NCI-H526 treated with DMSO at 0.1 percent for 48 hours (cell line): ENCODE measurements at regions not wholly inside any gene's neighbourhood (a gene's known extent, or its start where the extent isn't known, plus 50 kb on each side); places are given as distances from the start of the nearest gene placed in this dataset.

ENCODE experiments used
- DNase-seq: peaks from one replicate; lab custom pipeline; 2025; lab: John Stamatoyannopoulos, UW

- DNase-seq, result no peak
These were observed 142.3 kb upstream of the UNC5B start for GRCh38 chr10:71069909-71070666.

GRCh38 chr10:71070741-71071140 is 141.6 kb upstream of the UNC5B start:
- DNase-seq, result no peak

- DNase-seq, result no peak
These were observed 140.1 kb upstream of the UNC5B start for GRCh38 chr10:71072131-71072822.

DNA sequence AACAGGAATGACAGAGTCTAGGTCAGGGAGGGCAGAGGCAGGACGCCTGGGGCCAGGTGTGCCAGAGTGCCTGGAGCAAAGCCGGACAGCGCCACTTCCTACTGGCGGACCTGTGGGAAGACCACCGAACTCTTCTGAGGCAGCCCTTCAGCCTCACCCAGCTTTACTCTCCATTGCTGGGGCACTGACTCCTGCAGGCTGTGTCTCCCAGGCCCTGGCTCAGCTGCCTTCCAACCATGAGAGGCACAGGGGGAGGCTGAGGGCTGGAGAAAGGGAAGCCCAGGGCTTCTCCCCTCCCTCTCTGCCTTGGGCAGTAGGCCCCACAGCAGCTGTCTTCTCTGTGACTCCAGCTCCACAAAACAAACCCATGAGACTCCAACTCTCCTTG is 139.6 kb upstream of the UNC5B start:
- no peak for DNase-seq

DNA sequence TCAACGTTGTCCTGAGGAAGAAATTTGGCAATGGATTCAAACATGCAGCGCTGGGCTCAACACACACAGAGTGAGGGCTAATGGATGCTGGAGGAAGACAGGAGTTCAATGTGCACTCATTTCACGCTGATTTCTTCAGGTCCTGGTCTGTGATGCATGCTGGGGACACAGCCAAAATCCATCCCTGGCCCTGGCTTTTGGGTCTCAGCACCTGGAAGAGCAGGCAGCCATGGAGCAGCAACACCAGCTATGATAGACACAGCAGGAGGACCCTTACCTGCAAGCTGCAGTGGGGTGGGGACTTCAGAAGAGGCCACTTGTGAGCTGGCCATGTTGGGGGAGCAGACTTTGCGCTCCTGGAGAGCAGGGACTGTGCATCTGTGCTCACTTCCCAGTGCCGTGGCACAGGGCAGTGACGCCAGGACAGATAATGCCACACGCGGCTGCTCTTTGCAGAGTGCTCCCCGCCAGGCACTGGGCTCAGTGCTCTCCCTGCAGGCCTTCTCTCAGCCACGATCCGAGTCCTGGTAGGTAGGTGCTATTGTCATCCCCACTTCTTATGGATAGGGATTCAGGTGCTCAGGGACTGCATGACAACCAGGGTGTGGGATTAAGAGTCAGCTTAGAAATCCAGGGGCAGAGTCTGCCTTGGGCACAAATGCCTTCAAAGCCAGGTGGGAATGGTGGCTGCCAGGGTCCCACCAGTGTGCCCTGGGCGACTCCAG is 138.8 kb upstream of the UNC5B start:
- no peak for DNase-seq

- DNase-seq, result no peak
These were observed 138.1 kb upstream of the UNC5B start for GRCh38 chr10:71074176-71074755.

GRCh38 chr10:71075086-71075758 is 137.1 kb upstream of the UNC5B start:
- DNase-seq, result no peak

DNA sequence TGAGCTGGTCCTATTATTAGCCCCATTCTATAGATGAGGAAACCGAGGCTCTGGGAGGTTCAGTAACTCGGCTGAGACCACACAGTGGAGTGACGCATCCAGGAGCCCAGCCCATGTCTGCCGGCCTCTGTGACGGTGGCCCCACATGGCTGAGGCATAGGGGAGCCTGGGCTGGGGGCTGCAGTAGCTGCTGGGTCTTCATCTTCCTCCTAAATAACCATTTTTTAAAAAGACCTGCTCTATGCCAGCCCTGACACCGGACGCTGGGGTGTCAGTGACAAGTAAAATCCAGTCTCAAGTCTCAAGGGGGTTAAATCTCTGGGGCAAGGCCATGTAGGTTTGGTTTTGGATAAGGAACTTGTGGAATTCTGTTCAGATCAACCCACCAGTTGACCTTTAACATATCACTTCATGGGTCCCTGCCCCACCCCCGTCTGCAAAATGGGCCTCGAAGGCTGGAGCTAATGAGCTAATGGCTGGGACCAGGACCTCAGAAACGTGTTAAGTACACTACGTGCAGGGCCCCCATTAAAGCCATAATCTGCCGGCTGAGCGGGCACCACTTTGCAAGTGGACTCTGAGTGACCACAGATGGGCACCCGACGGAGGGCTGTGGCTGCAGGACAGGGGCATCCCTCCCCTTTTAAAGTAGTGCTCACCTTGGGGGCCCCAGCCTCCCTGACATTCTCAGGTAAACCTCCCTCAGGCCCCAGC is 136.5 kb upstream of the UNC5B start:
- DNase-seq, result no peak

- no peak for DNase-seq
These were observed 135.8 kb upstream of the UNC5B start for GRCh38 chr10:71076473-71077142.

- no peak for DNase-seq
These were observed 135.2 kb upstream of the UNC5B start for GRCh38 chr10:71077143-71077581.

GRCh38 chr10:71077796-71078453 is 134.4 kb upstream of the UNC5B start:
- no peak for DNase-seq

- DNase-seq, result no peak
These were observed 133.8 kb upstream of the UNC5B start for GRCh38 chr10:71078454-71079145.

GRCh38 chr10:71079761-71080380 is 132.5 kb upstream of the UNC5B start:
- no peak for DNase-seq

- DNase-seq, result no peak
These were observed 131.8 kb upstream of the UNC5B start for GRCh38 chr10:71080381-71081228.

GRCh38 chr10:71081229-71081560 is 131.2 kb upstream of the UNC5B start:
- DNase-seq, result no peak

GRCh38 chr10:71081912-71082311 is 130.5 kb upstream of the UNC5B start:
- DNase-seq, result no peak

DNA sequence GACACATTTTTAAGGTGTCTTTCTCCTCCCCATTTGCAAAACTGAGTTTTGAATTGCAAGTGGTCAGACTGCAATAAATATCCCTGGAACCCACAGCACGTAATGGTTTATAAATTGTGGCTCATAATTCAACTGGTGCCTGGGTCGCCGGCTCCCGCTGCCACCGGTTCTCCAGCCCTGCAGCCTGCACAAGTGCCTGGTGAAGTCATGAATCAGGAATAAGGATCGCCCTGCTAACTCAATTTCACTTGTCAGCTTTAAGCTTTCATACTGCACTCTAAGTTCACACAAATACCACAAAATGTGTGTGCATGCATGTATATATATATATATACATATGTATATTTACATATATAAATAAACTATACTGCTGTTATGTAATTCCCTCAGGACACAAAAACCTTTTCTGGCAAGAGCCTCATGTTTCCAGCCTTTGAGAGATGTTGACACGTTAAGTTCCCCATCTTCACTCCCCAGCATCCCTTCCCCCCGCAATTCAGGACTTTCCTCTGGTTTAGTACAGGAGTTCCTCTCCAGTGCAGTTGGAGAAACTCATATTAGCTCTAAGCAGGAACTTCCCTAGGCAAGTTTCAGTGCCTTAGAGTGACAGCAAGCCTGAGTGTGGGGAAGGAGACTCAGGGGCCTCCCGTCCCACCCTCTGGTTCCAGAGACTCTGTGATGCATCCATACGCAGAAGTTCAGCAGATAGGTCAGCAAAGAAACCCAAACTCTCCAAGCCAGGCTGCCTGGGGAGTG is 129.2 kb upstream of the UNC5B start:
- no peak for DNase-seq

- DNase-seq, result no peak
These were observed 128.7 kb upstream of the UNC5B start for GRCh38 chr10:71083716-71083975.
